Activated CD4-positive, alpha-beta T cell treated with anti-CD3 and anti-CD28 coated beads for 36 hours (primary cell): ENCODE measurements at regions not wholly inside any gene's neighbourhood (a gene's known extent, or its start where the extent isn't known, plus 50 kb on each side); places are given as distances from the start of the nearest gene placed in this dataset.

Source experiments
- ATAC-seq: fragments of 200-7000 bp; cut with Tn5 transposase; one replicate; pipeline ENCODE4 v1.10.0; 2021; ENCODE audit warnings: mild to moderate bottlenecking, moderate library complexity
- CTCF ChIA-PET: fragments of 350-600 bp; sonication (Branson Sonifier 250); formaldehyde crosslinking; loops from one replicate; lab custom pipeline; 2021; ENCODE audit warnings: antibody characterized with exemption; lab: Charles Lee
- POLR2A ChIA-PET: fragments of 350-600 bp; sonication (Branson Sonifier 250); formaldehyde crosslinking; loops from one replicate; lab custom pipeline; 2021; ENCODE audit warnings: antibody characterized with exemption, inconsistent platforms; lab: Charles Lee
- DNase-seq: peaks from one replicate; pipeline ENCODE4 v3.0.0-alpha.2; 2020
- H3K27ac Mint-ChIP-seq: one replicate; pipeline ENCODE4 v1.8.0; 2021; ENCODE audit warnings: mixed read lengths
- H3K27me3 Mint-ChIP-seq: one replicate; pipeline ENCODE4 v1.8.0; 2021; ENCODE audit warnings: mixed read lengths
- H3K36me3 Mint-ChIP-seq: one replicate; pipeline ENCODE4 v1.8.0; 2021; ENCODE audit warnings: low read depth, mixed read lengths
- H3K4me1 Mint-ChIP-seq: one replicate; pipeline ENCODE4 v1.8.0; 2021; ENCODE audit warnings: mixed read lengths
- H3K4me3 Mint-ChIP-seq: one replicate; pipeline ENCODE4 v1.8.0; 2021; ENCODE audit warnings: mild to moderate bottlenecking, moderate library complexity, mixed read lengths
- H3K9me3 Mint-ChIP-seq: one replicate; pipeline ENCODE4 v1.8.0; 2021; ENCODE audit warnings: low read depth, mixed read lengths
- intact Hi-C, 2 experiments: fragments of 100-400 bp; cut with DNase I in 1 of 2; cut with micrococcal nuclease in 1 of 2; formaldehyde crosslinking; loops; one replicate each; pipeline versions ENCODE4 v1.14.2 to v1.15.1; 2022 to 2024; cut with DNase I, micrococcal nuclease

- no peak overlapping the region for H3K4me3 Mint-ChIP-seq
- no peaks in the 10 kb centered on the region for H3K27me3 Mint-ChIP-seq
- no peak overlapping the region for H3K27ac Mint-ChIP-seq
- ATAC-seq (no peak), DNase-seq (no peak)
- POLR2A ChIA-PET, result no interaction called here
- no peaks in the 10 kb centered on the region for H3K36me3 Mint-ChIP-seq
- peaks cover 8% of the 10 kb centered on the region for H3K9me3 Mint-ChIP-seq
- intact Hi-C loops, result no loop called here
- H3K4me1 Mint-ChIP-seq, result no peaks in the 10 kb centered on the region
- CTCF ChIA-PET, result no interaction called here
Measured at GRCh38 chr5:22926574-22926973, 73.4 kb upstream of the CDH12 start.

GRCh38 chr5:22918511-22918910 lies 65.4 kb upstream of the CDH12 start:
- intact Hi-C loops, result no loop called here
- ATAC-seq (no peak), DNase-seq (no peak)
- peaks cover 8% of the 10 kb centered on the region for H3K9me3 Mint-ChIP-seq
- POLR2A ChIA-PET, result no interaction called here
- H3K4me1 Mint-ChIP-seq, result no peaks in the 10 kb centered on the region
- H3K4me3 Mint-ChIP-seq, result no peak overlapping the region
- no peaks in the 10 kb centered on the region for H3K27me3 Mint-ChIP-seq
- no peak overlapping the region for H3K27ac Mint-ChIP-seq
- CTCF ChIA-PET, result no interaction called here
- no peaks in the 10 kb centered on the region for H3K36me3 Mint-ChIP-seq

GRCh38 chr5:22916393-22916792 lies 63.2 kb upstream of the CDH12 start:
- ATAC-seq (no peak), DNase-seq (no peak)
- peaks cover 6% of the 10 kb centered on the region for H3K9me3 Mint-ChIP-seq
- ChIA-PET POLR2A (no interaction called here), CTCF (interaction anchor here (1.1 kb wide), 1 partner anchor 207 kb away, joined by 3 read pairs; no protein-coding TSS in a partner anchor)
- intact Hi-C loops, result no loop called here
- H3K4me1 Mint-ChIP-seq, result no peaks in the 10 kb centered on the region
- no peak overlapping the region for H3K27ac Mint-ChIP-seq
- no peaks in the 10 kb centered on the region for H3K36me3 Mint-ChIP-seq
- H3K27me3 Mint-ChIP-seq, result no peaks in the 10 kb centered on the region
- no peak overlapping the region for H3K4me3 Mint-ChIP-seq

- H3K9me3 Mint-ChIP-seq, result peaks cover 2% of the 10 kb centered on the region
- DNase-seq (no peak), ATAC-seq (no peak)
- intact Hi-C loops, result no loop called here
- H3K27me3 Mint-ChIP-seq, result no peaks in the 10 kb centered on the region
- no peak overlapping the region for H3K27ac Mint-ChIP-seq
- CTCF ChIA-PET, result no interaction called here
- H3K4me1 Mint-ChIP-seq, result no peaks in the 10 kb centered on the region
- H3K36me3 Mint-ChIP-seq, result no peaks in the 10 kb centered on the region
- POLR2A ChIA-PET, result no interaction called here
- no peak overlapping the region for H3K4me3 Mint-ChIP-seq
Measured at GRCh38 chr5:22911019-22911418, 57.9 kb upstream of the CDH12 start.

- POLR2A ChIA-PET, result no interaction called here
- ATAC-seq, result no peak
- intact Hi-C loops, result no loop called here
- Mint-ChIP-seq H3K27me3 (no peaks in the 10 kb centered on the region), H3K36me3 (no peaks in the 10 kb centered on the region), H3K27ac (no peak overlapping the region), H3K9me3 (peaks cover 2% of the 10 kb centered on the region), H3K4me3 (no peak overlapping the region), H3K4me1 (no peaks in the 10 kb centered on the region)
- CTCF ChIA-PET, result no interaction called here
- no peak for DNase-seq
Measured at GRCh38 chr5:22910523-22910922, 57.4 kb upstream of the CDH12 start.

GRCh38 chr5:22908586-22908985 lies 55.4 kb upstream of the CDH12 start:
- no peaks in the 10 kb centered on the region for H3K36me3 Mint-ChIP-seq
- no peaks in the 10 kb centered on the region for H3K4me1 Mint-ChIP-seq
- no peaks in the 10 kb centered on the region for H3K9me3 Mint-ChIP-seq
- no peak overlapping the region for H3K4me3 Mint-ChIP-seq
- no peak overlapping the region for H3K27ac Mint-ChIP-seq
- ATAC-seq (no peak), DNase-seq (no peak)
- H3K27me3 Mint-ChIP-seq, result no peaks in the 10 kb centered on the region
- ChIA-PET CTCF (no interaction called here), POLR2A (no interaction called here)
- intact Hi-C loops, result no loop called here

GRCh38 chr5:22908129-22908528 lies 55.0 kb upstream of the CDH12 start:
- ATAC-seq (no peak), DNase-seq (no peak)
- Mint-ChIP-seq H3K36me3 (no peaks in the 10 kb centered on the region), H3K4me3 (no peak overlapping the region), H3K9me3 (no peaks in the 10 kb centered on the region), H3K27ac (no peak overlapping the region), H3K27me3 (no peaks in the 10 kb centered on the region), H3K4me1 (no peaks in the 10 kb centered on the region)
- ChIA-PET POLR2A (no interaction called here), CTCF (no interaction called here)
- intact Hi-C loops, result no loop called here
